ENCODE measurements at regions not wholly inside any gene's neighbourhood (a gene's known extent, or its start where the extent isn't known, plus 50 kb on each side); places are given as distances from the start of the nearest gene placed in this dataset.
A peak's percentile ranks its signal among the peaks of the same experiment; 100 is the strongest.

DNA sequence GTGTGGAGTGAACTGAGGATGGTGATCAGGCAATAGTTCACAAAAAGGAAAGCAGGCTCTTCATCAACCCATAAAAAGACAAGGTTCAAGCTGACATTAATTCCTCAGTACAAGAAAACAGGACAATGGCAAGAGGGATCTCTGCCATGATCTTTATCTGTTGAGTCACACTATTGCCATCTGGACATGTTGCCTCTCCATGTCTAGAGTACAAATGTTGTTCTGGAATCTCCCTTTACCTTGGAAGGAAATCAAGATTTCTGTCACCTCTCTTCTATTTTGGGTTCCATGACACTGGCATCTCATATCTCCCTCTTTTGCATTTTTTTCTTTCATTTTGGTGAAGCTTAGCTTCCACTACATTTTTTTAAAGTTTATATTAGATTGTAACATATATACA is 329.1 kb downstream of the USP25 start:
- Histone ChIP-seq H3K27ac (no peak overlapping the region), H3K36me3 (no peaks in the 10 kb centered on the region), H3K27me3 (no peaks in the 10 kb centered on the region), H3K9me3 (ENCODE audit: low read depth) (no peaks in the 10 kb centered on the region), H3K4me3 (no peak overlapping the region), H3K4me1 (ENCODE audit: low read depth) (no peaks in the 10 kb centered on the region)
- no peak for DNase-seq (ENCODE audit: low read depth in 1 of 2, low spot score in 1 of 2)
- TF ChIP-seq, protein P1, sequence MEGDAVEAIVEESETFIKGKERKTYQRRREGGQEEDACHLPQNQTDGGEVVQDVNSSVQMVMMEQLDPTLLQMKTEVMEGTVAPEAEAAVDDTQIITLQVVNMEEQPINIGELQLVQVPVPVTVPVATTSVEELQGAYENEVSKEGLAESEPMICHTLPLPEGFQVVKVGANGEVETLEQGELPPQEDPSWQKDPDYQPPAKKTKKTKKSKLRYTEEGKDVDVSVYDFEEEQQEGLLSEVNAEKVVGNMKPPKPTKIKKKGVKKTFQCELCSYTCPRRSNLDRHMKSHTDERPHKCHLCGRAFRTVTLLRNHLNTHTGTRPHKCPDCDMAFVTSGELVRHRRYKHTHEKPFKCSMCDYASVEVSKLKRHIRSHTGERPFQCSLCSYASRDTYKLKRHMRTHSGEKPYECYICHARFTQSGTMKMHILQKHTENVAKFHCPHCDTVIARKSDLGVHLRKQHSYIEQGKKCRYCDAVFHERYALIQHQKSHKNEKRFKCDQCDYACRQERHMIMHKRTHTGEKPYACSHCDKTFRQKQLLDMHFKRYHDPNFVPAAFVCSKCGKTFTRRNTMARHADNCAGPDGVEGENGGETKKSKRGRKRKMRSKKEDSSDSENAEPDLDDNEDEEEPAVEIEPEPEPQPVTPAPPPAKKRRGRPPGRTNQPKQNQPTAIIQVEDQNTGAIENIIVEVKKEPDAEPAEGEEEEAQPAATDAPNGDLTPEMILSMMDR (IDR thresholded peaks at IDR 0.05; ENCODE audit: low read depth, low read length): no peak

DNA sequence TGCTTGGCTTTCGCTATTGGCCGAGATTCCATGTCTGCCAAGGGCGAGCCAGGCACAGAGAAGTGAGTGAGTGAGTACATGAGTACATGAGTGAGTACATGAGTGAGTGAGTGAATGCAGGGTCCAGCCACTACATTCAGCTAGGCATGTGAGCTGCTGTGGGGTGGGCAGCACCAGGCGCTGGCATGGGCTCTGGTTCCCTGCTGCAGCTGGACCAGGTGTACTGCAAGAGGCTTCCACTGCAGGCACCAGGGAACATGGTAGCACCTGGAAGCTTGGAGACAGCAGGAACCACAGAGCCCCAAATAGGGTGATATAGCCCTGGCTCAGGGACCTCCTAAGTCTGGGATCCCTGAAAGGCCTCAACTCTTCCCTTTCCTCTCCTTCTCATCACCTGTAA is 330.2 kb downstream of the USP25 start:
- TF ChIP-seq, protein P1 (IDR thresholded peaks at IDR 0.05; ENCODE audit: low read depth, low read length): no peak
- no peaks in the 10 kb centered on the region for H3K9me3 ChIP-seq (ENCODE audit: low read depth)
- no peak for DNase-seq (ENCODE audit: low read depth in 1 of 2, low spot score in 1 of 2)
- no peaks in the 10 kb centered on the region for H3K27me3 ChIP-seq
- no peak overlapping the region for H3K27ac ChIP-seq
- H3K36me3 ChIP-seq: no peaks in the 10 kb centered on the region
- H3K4me3 ChIP-seq: no peak overlapping the region
- H3K4me1 ChIP-seq (ENCODE audit: low read depth): no peaks in the 10 kb centered on the region

DNA sequence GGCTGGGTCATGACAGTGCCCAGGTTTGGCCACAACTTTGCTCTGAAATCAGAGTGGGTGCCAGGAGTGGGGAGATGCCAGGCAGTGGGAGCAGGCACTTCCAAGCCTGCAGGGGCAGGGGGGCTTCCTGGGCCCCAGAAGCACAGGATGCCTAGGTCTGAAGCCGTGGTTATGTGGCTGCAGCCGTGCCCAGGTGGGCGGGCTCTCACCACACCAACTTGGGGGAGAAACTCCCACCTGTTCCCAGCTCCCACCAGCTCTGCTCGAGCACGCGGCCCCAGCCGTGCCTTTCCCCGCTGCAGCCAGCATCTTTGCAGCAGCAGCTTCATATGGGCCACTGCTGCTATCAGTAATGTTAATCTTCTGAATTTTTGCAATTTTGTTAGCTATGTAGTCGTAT is 331.4 kb downstream of the USP25 start:
- Histone ChIP-seq H3K4me1 (ENCODE audit: low read depth) (no peaks in the 10 kb centered on the region), H3K36me3 (no peaks in the 10 kb centered on the region), H3K27ac (no peak overlapping the region), H3K9me3 (ENCODE audit: low read depth) (no peaks in the 10 kb centered on the region), H3K4me3 (no peak overlapping the region), H3K27me3 (no peaks in the 10 kb centered on the region)
- DNase-seq (ENCODE audit: low read depth in 1 of 2, low spot score in 1 of 2): no peak
- TF ChIP-seq, protein P1 (IDR thresholded peaks at IDR 0.05; ENCODE audit: low read depth, low read length): no peak

DNA sequence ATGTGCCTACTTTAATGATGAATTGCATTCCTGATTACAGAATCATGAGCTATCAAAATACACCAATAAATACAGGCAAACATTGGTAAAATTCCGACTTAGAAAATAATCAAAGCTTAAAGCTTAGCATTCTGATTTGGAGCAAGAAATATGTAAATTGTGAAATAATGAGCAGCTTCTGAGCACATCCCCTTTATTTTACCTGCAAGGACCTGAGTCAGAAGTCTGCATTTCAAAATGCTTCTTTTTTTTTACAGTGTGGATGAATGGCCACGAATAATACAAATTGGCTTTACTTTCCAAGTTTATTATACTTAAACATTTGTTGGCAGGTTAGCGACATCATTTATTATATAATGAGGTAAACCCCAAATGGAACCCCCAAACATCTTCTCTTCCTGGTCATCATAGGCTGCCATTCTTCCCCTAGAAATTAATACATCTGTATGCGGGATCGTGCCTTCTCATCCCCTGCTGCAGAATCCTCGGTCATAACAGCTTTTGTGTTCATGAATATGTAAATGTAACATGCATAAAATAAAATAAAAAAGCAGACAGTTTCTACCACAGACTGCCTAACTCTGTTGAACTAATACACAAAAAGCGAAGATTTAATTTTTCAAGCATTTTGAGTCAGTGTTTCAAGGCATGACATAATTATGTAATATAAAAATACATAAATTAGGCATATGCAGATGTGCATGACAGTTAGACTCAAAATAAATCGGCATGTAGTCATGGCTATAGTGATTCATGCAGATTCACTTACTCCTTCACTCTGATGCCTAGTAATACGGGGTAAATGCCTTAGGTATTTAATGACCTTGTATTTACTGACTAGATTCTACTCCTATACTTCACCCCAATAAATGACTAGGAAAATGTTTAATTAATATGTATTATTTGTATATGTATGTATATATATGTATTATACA is 339.7 kb downstream of the USP25 start:
- Histone ChIP-seq H3K27me3 (no peaks in the 10 kb centered on the region), H3K4me1 (ENCODE audit: low read depth) (no peaks in the 10 kb centered on the region), H3K9me3 (ENCODE audit: low read depth) (no peaks in the 10 kb centered on the region), H3K4me3 (no peak overlapping the region), H3K27ac (no peak overlapping the region), H3K36me3 (no peaks in the 10 kb centered on the region)
- TF ChIP-seq, protein P1 (IDR thresholded peaks at IDR 0.05; ENCODE audit: low read depth, low read length): no peak
- DNase-seq (ENCODE audit: low read depth in 1 of 2, low spot score in 1 of 2): no peak

DNA sequence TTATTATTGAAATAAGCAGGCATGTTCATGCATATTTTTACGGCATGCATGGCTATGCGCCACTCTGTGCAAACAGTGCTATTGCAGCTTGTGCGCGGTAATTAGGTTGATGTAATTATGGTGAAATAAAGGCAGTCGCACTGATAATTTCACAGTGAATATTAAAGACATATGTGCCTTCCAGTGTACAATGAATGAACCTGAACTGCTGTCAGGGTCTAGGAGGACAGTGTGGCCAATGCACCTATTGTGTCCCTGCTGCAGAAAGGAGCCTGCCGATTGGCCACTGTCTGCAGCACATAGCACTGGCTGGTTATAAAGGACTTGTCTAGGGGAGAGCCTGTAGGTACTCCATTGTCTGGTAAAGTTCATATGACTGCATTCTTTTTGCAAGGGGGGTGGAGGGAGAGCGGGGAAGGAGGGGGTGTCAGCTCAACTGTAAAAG is 340.4 kb downstream of the USP25 start:
- TF ChIP-seq, protein P1 (IDR thresholded peaks at IDR 0.05; ENCODE audit: low read depth, low read length): no peak
- no peaks in the 10 kb centered on the region for H3K9me3 ChIP-seq (ENCODE audit: low read depth)
- no peak overlapping the region for H3K27ac ChIP-seq
- DNase-seq (ENCODE audit: low read depth in 1 of 2, low spot score in 1 of 2): peak in 1 of 2 donors; percentile 5
- H3K4me3 ChIP-seq: no peak overlapping the region
- H3K36me3 ChIP-seq: no peaks in the 10 kb centered on the region
- no peaks in the 10 kb centered on the region for H3K4me1 ChIP-seq (ENCODE audit: low read depth)
- no peaks in the 10 kb centered on the region for H3K27me3 ChIP-seq
